NB4 (cell line): ENCODE measurements at regions not wholly inside any gene's neighbourhood (a gene's known extent, or its start where the extent isn't known, plus 50 kb on each side); places are given as distances from the start of the nearest gene placed in this dataset.

ENCODE experiments used
- CTCF ChIP-seq: IDR thresholded peaks from one replicate; pipeline ENCODE4 v1.5.1; 2012; ENCODE audit warnings: low read depth, low read length
- POLR2A ChIP-seq: IDR thresholded peaks from 2 replicates; pipeline ENCODE4 v1.6.1; 2011; ENCODE audit warnings: mild to moderate bottlenecking; ENCODE audit not compliant: insufficient read length; ENCODE audit errors: extremely low read depth

- no peak for TF ChIP-seq POLR2A
- TF ChIP-seq CTCF, result no peak
These were observed 1296.9 kb downstream of the RAPGEF2 start for GRCh38 chr4:160399826-160400225.
